Endothelial cell of umbilical vein (primary cell): ENCODE measurements at regions not wholly inside any gene's neighbourhood (a gene's known extent, or its start where the extent isn't known, plus 50 kb on each side); places are given as distances from the start of the nearest gene placed in this dataset.

ENCODE experiments used
- BruUV-seq: library from RNA; stranded (reverse); fragments of 400-500 nt; replicated peaks from 2 replicates; lab custom pipeline; 2021; lab: Mats Ljungman, UMichigan
- CTCF ChIA-PET: fragments of 300-600, 350-600 bp; sonication (Branson Sonifier 250); formaldehyde crosslinking; loops from one replicate; lab custom pipeline; 2021; ENCODE audit warnings: antibody characterized with exemption, inconsistent platforms; lab: Charles Lee
- POLR2A ChIA-PET: fragments of 300-600, 350-600 bp; sonication (Branson Sonifier 250); formaldehyde crosslinking; loops from one replicate; lab custom pipeline; 2021; ENCODE audit warnings: antibody characterized with exemption, inconsistent platforms; lab: Charles Lee
- DNase-seq: peaks from one replicate; pipeline ENCODE4 v3.0.0-alpha.2; 2011; ENCODE audit warnings: low read depth, low spot score
- FAIRE-seq: peaks from 2 replicates; lab custom pipeline; 2011; peaks lifted over from hg19 to GRCh38; lab: Jason Lieb, UNC
- H2AFZ ChIP-seq: 2 replicates; pipeline ENCODE4 v1.6.0; 2012; ENCODE audit warnings: low read depth, low read length, control low read depth, inconsistent platforms
- H3K27ac ChIP-seq: 2 replicates; pipeline ENCODE4 v1.5.1; 2011; ENCODE audit warnings: low read depth, mild to moderate bottlenecking, control low read depth, low read length, moderate library complexity; ENCODE audit not compliant: insufficient read depth
- H3K27me3 ChIP-seq, 2 experiments: 2 replicates each; pipeline versions ENCODE4 v1.6.0 to v1.6.1; 2011; ENCODE audit warnings: low read length in 2 of 2, mixed read lengths in 1 of 2; ENCODE audit not compliant: control insufficient read depth in 2 of 2, insufficient read depth in 2 of 2
- H3K36me3 ChIP-seq, 2 experiments: 2 replicates in 1 of 2; 3 replicates in 1 of 2; pipeline ENCODE4 v1.5.1; 2011; ENCODE audit warnings: low read length in 2 of 2, mild to moderate bottlenecking in 1 of 2, moderate library complexity in 1 of 2; ENCODE audit not compliant: control insufficient read depth in 2 of 2, insufficient read depth in 2 of 2; ENCODE audit errors: extremely low read depth in 1 of 2
- H3K4me1 ChIP-seq: 3 replicates; pipeline ENCODE4 v1.5.1; 2011; ENCODE audit warnings: mild to moderate bottlenecking, low read length; ENCODE audit not compliant: control insufficient read depth, insufficient read depth; ENCODE audit errors: extremely low read depth
- H3K4me2 ChIP-seq: 2 replicates; pipeline ENCODE4 v1.6.1; 2011; ENCODE audit warnings: low read length, control low read depth, mixed read lengths; ENCODE audit not compliant: insufficient read depth
- H3K4me3 ChIP-seq, 3 experiments: fragments of 200-600 bp in 1 of 3; sonication (generic), shearing (Covaris generic) in 1 of 3; replicated peaks in 1 of 3; 2 replicates each; pipeline ENCODE4 v1.5.1; 2011 to 2016; ENCODE audit warnings: control low read depth in 3 of 3, low read length in 3 of 3, mild to moderate bottlenecking in 2 of 3, inconsistent platforms in 1 of 3, low read depth in 1 of 3, moderate library complexity in 1 of 3; ENCODE audit not compliant: insufficient read depth in 1 of 3
- H3K79me2 ChIP-seq: 2 replicates; pipeline ENCODE4 v1.6.0; 2012; ENCODE audit warnings: low read length, inconsistent platforms; ENCODE audit not compliant: control insufficient read depth, insufficient read depth
- H3K9ac ChIP-seq: replicated peaks from 2 replicates; pipeline ENCODE3; 2011; ENCODE audit warnings: low read length, control low read depth; ENCODE audit not compliant: insufficient read depth; ENCODE audit errors: extremely low read depth
- H3K9me1 ChIP-seq: replicated peaks from 3 replicates; pipeline ENCODE4 v1.6.0; 2011; ENCODE audit warnings: mild to moderate bottlenecking, low read length; ENCODE audit not compliant: control insufficient read depth, insufficient read depth; ENCODE audit errors: extremely low read depth
- H3K9me3 ChIP-seq: replicated peaks from 2 replicates; pipeline ENCODE4 v1.5.1; 2012; ENCODE audit warnings: low read length, inconsistent platforms; ENCODE audit not compliant: control insufficient read depth, insufficient read depth
- H4K20me1 ChIP-seq: replicated peaks from 2 replicates; pipeline ENCODE3; 2011; ENCODE audit warnings: mild to moderate bottlenecking, low read length; ENCODE audit not compliant: control insufficient read depth, insufficient read depth; ENCODE audit errors: extremely low read depth
- CTCF ChIP-seq, 2 donors: IDR thresholded peaks; 1 replicate in 1 of 2; 2 replicates in 1 of 2; pipeline ENCODE4 v1.5.1; 2011; ENCODE audit warnings: low read length in 2 of 2, mild to moderate bottlenecking in 2 of 2, moderate library complexity in 2 of 2, control low read depth in 1 of 2, inconsistent platforms in 1 of 2, low read depth in 1 of 2; ENCODE audit not compliant: insufficient read depth in 1 of 2; ENCODE audit errors: extremely low read depth in 1 of 2
- EZH2 ChIP-seq: IDR thresholded peaks from 2 replicates; pipeline ENCODE4 v1.6.1; 2012; ENCODE audit warnings: borderline replicate concordance, low read depth, mild to moderate bottlenecking, moderate library complexity, low read length, inconsistent platforms; ENCODE audit not compliant: severe bottlenecking
- FOS ChIP-seq: IDR thresholded peaks from 2 replicates; pipeline ENCODE4 v1.6.1; 2011; ENCODE audit warnings: mild to moderate bottlenecking, low read length, moderate library complexity, borderline replicate concordance; ENCODE audit not compliant: insufficient read depth
- GATA2 ChIP-seq: IDR thresholded peaks from 2 replicates; pipeline ENCODE4 v1.7.0; 2011; ENCODE audit warnings: low read depth, mild to moderate bottlenecking, moderate library complexity, mixed read lengths, low read length; ENCODE audit not compliant: insufficient read length, insufficient read depth
- JUN ChIP-seq: IDR thresholded peaks from 2 replicates; pipeline ENCODE4 v1.6.1; 2011; ENCODE audit warnings: borderline replicate concordance, low read depth; ENCODE audit not compliant: insufficient read length, insufficient read depth
- MYC ChIP-seq: IDR thresholded peaks from one replicate; pipeline ENCODE4 v1.6.1; 2011; ENCODE audit warnings: mild to moderate bottlenecking, low read depth, low read length
- dilution Hi-C: fragments of 300-500 bp; cut with MboI; formaldehyde crosslinking; loops from one replicate; pipeline ENCODE4 v1.15.0; 2019; ENCODE audit warnings: low sequenced_read_pairs; ENCODE audit not compliant: extremely low pct_ligation_motif_present
- intact Hi-C: fragments of 100-400 bp; cut with micrococcal nuclease; formaldehyde crosslinking; loops from one replicate; pipeline ENCODE4 v1.10.0; 2022

- FAIRE-seq: no peak
- Histone ChIP-seq H3K79me2 (no peaks in the 10 kb centered on the region), H3K27ac (no peak overlapping the region), H3K4me1 (no peaks in the 10 kb centered on the region), H3K9ac (no peak overlapping the region), H3K4me3 (no peak overlapping the region), H3K36me3 (no peaks in the 10 kb centered on the region), H3K9me3 (no peaks in the 10 kb centered on the region), H4K20me1 (no peaks in the 10 kb centered on the region), H3K27me3 (no peaks in the 10 kb centered on the region), H3K9me1 (no peaks in the 10 kb centered on the region), H2AFZ (no peak overlapping the region), H3K4me2 (no peak overlapping the region)
- CTCF ChIA-PET: no interaction called here
- dilution Hi-C loops: no loop called here
- intact Hi-C loops: no loop called here
- no peak for DNase-seq
- POLR2A ChIA-PET: no interaction called here
- no TSS peak for BruUV-seq
- TF ChIP-seq EZH2: no peak
- no peak for TF ChIP-seq MYC
- no peak for TF ChIP-seq JUN
These were observed 571.4 kb downstream of the EPHA7 start for GRCh38 chr6:92847988-92848387.

GRCh38 chr6:92840246-92840930 is 579.0 kb downstream of the EPHA7 start:
- no peak for TF ChIP-seq CTCF (IDR thresholded peaks at IDR 0.05; ENCODE audit: extremely low read depth in 1 of 2, insufficient read depth in 1 of 2, low read depth in 1 of 2, low read length in 2 of 2)
- TF ChIP-seq FOS: no peak
- TF ChIP-seq JUN: no peak
- no peak for TF ChIP-seq GATA2
- DNase-seq (no peak), FAIRE-seq (no peak)
- Histone ChIP-seq H3K9ac (no peak overlapping the region), H4K20me1 (no peaks in the 10 kb centered on the region), H2AFZ (no peak overlapping the region), H3K79me2 (no peaks in the 10 kb centered on the region), H3K27ac (no peak overlapping the region), H3K4me3 (no peak overlapping the region), H3K4me1 (no peaks in the 10 kb centered on the region), H3K27me3 (no peaks in the 10 kb centered on the region), H3K4me2 (no peak overlapping the region), H3K9me1 (no peaks in the 10 kb centered on the region), H3K9me3 (no peaks in the 10 kb centered on the region), H3K36me3 (no peaks in the 10 kb centered on the region)
- ChIA-PET POLR2A (no interaction called here), CTCF (no interaction called here)
- dilution Hi-C loops: no loop called here
- intact Hi-C loops: no loop called here
- BruUV-seq: no TSS peak
